ENCODE measurements at regions not wholly inside any gene's neighbourhood (a gene's known extent, or its start where the extent isn't known, plus 50 kb on each side); places are given as distances from the start of the nearest gene placed in this dataset.

DNA sequence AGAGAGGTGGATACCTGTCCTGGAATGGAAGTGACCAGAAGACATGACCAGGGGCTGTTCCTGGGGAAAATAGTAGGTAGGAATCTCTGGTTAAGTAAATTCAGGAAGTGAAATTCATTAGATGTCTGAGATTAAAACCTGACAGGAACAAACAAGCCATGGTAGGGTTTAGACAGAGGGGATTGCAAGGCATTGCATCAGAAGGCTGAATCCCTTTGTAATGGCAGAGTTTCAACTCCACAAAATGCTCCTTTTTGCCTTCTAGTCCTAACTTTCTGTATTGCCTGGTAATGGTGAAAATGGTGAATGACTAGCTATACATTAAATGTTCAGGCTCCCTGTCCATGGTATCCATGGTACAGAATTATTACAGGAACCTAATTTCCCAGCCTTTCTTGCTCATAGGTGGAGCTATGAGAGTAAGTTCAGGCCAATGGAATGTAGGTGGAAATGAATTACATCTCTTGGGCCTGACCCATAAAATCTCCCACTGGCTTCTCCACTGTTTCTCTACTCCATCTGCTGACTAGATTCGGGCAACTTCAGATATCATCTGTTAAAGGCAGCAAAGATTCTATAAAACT lies 113.4 kb upstream of the CNTLN start:
- no peak for DNase-seq (ENCODE audit: extremely low read depth in 1 of 11, low read depth in 9 of 11, low spot score in 4 of 11)

DNA sequence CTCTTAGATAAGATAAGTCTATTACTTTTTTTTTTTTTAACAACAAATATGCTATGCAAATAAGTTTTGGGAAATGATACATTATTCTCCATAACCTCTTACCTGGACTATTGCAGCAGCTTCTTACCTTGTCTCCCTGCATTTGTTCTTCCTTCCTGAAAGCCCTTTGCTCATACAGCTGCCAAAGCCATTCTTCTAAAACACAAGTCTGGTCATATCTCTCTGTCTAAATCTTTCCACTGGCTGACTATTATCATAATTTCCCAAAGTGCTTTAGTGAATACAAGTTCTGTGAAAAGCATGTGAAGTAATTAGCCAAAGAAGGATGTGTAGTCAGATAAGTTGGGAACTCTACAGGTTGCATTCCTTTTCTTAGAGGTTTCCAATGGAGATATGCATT lies 115.4 kb upstream of the CNTLN start:
- DNase-seq (ENCODE audit: extremely low read depth in 1 of 11, low read depth in 9 of 11, low spot score in 4 of 11) = no peak

DNA sequence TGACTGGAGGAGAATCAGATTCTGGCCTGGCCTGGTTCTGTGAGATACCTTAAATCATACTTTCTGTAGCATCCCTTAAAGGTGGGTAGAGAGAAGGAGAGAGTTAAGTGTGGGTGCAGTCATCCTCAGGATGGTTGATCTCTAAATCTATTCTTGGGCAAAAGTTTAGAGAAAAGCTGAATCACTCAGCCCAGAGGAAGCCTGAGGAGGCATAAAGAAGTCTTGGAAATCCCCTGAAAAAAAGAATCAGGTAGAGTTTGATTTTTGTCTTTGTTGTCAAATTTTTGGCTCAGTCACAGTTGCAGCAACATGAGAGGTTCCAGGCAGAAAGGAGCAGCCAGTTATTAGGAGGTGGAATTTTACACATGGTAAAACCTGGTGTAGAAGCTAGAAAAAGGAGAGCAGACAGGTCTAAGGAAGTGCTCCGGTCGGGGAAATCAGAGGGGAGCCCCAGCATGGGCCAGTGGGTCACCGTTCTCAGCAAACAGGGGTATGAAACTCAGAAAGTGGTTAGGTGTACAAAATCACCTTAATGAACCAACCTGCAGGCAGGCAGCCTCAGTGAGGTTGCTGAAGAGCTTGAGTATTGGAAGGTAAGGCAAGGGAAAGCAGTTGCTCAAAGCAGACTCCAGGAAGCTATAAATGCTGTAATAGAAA lies 116.2 kb upstream of the CNTLN start:
- DNase-seq (ENCODE audit: extremely low read depth in 1 of 11, low read depth in 9 of 11, low spot score in 4 of 11) = no peak

DNA sequence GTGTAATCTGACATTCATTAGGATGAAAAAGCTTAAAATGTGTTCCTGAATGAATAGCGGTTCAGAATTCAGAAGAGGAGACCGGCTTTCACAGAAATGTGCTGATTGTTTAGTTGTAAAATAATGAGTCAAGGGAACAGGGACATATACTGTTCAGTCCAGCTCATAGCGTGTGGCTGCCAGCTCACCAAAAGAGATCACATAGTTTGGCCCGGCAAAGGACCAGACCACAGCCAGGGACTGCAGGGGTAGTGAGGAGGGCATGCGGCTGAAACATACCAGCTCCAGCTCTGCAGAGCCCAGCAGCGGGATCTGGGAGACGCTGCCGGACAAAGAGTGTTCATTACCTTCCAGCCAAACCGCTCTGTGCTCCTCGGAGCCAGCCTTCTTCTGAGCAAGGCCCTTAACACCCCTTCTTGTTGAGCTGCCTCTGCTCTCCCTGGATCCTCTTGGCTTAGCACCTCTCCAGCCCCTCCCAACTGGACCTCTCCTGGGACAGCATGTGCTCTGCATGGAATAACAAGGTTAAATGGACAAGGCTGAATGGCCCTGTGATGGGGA lies 116.8 kb upstream of the CNTLN start:
- no peak for DNase-seq (ENCODE audit: extremely low read depth in 1 of 11, low read depth in 9 of 11, low spot score in 4 of 11)

DNA sequence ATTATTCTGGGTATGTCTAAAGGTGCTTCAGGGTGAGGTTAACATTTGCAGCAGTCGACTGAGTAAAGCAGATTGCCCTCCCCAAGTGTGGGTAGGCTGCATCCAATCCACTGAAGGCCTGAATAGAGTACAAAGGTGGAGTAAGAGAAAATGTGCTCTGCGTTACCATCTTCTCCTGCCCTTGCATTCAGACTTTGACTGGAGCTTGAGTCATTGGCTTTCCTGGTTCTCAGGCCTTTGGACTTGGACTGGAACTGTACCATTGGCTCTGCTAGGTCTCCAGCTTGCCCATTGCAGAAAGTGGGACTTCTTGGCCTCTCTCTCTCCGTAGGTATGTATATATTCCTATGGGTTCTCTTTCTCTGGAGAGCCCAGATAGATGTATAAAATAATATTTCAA lies 120.9 kb upstream of the CNTLN start:
- no peak for DNase-seq (ENCODE audit: extremely low read depth in 1 of 11, low read depth in 9 of 11, low spot score in 4 of 11)

DNA sequence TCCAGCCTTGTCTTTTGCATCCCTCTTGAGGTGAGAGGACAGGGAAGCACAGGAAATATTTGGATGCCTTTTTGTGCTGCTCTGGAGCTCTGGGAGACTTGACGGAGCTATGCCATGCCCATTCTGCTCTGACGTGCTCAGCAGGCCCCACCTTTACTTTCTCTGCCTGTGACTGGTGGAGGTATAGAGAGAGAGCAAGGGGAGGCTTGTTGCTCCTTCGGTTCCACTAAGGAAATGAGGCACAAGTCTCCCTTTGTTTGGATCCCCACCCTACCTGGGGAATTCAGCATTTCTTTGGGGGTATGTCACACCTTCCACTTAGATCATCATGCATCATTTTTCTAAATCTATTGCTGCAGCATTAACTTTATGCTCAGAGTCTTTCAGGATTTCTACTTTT lies 121.8 kb upstream of the CNTLN start:
- no peak for DNase-seq (ENCODE audit: extremely low read depth in 1 of 11, low read depth in 9 of 11, low spot score in 4 of 11)

DNA sequence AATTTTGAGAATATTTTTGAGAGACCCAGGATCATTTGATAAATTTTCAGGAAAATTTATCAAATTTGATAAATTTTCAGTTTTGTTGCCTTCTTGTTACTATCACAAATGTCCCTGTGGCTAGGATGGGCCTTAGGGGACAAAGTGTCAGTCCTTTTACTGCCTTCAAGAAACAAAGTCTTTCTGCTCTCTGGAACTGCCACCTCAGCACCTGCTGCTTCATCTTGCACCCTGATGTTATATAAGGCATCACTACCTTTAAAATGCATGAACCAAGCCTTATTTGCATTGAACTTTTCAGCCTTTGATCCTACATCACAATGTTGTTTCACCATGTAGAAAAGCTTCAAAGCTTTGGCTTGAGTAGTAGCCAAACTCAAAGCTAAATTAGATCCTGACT lies 123.0 kb upstream of the CNTLN start:
- DNase-seq (ENCODE audit: extremely low read depth in 1 of 11, low read depth in 9 of 11, low spot score in 4 of 11) = no peak

DNA sequence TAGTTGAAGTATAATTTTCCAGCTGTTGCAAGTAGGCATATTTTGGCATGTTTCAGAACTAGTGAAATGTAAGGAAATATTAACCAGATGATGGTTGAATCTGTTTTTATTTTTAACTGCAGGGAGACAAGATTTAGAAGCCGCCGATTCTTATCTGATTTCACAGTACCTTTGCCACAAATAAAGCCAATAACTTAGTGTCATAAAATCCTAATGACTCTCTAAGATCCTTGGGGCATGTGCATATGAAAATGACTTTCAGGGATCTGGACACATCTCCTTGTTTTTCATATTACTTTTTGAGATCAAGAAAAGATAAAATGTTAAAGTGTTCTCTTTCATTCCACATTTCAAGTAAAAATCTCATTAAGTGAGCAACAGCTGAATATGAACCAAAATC lies 125.8 kb upstream of the CNTLN start:
- no peak for DNase-seq (ENCODE audit: extremely low read depth in 1 of 11, low read depth in 9 of 11, low spot score in 4 of 11)

DNA sequence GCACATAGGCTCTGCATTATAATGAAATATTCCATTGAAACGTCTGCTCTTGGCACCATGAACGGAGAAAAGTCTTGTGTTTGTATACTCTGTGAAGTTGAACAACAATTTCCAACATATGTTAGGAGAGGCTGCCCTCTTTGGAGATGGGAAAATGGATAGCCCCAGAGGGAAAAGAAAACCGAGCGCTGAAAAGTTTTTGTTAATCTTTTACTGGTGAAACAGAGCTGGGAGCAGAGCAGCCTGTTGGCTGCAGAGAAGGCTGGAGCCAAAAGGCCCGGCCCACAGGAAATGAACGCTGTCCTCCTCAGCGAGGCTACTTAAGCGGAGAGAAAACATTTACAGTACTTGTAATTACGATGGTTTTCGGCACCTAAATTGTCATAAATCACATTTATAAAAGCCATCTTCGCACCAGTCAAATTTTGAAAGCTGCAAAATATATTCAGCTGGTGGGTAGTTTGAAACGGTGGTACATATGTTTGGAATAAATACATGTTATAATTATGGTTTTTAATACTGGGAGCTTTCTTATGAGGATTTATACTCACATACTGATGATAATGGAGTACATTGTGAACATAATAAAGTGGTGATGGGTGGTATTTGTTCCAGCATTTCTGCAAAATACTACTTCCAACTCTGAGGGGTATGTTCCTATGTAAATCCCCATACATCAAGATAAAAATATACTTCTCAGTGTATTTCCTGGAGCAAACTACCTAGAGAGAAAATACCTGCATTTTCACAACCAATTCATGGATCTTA lies 129.6 kb upstream of the CNTLN start:
- peak; percentile 31 to 77 (median 66) for DNase-seq (ENCODE audit: extremely low read depth in 1 of 11, low read depth in 9 of 11, low spot score in 4 of 11)

DNA sequence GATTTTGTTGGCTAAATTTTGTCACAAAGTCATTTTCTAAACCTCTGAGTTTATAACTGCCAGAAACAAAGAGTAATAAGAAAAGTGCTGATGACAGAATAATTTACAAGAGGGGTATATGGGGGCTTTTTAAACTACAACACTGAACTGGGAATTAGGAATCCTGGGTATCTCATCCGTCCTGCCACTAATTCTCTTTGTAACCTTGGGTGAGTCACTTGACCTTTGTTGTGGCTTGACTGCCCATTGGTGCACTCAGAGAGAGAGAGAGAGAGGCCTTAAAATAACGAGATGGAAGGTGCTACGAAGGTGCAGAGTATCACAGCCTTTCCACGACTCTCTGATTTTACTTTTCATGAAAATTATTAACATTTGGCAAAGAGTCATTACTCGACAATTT lies 130.3 kb upstream of the CNTLN start:
- DNase-seq (ENCODE audit: extremely low read depth in 1 of 11, low read depth in 9 of 11, low spot score in 4 of 11) = no peak

DNA sequence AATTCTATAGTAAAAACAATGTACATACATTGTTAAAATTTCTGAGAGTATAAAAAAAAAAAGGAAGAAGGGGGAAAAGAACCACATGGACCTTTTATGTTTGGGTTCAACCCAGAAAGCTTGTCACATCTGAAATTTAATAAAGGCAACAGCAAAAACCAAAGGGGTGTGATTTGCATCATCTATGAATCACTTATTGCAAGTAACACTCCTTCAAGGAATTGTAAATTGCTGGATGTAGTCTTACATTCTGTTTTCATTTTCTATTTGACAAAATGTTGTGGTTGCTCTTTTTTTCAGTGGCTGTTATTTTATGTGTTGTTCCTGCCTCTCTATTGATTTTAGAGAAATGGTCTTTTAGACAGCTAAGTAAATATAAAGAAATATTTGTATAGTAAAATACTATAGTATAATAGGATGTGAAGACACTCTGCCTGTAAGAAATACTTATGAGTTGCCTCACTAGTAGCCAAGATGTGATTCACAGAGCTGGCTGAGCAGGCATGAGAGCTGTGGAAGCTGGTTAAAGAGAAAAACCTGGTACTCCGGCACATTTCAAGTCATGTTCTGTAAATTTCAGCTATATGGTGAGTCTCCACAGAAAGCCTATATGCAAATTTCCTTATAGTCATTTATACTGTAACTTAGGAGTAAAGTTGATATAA lies 131.1 kb upstream of the CNTLN start:
- DNase-seq (ENCODE audit: extremely low read depth in 1 of 11, low read depth in 9 of 11, low spot score in 4 of 11) = no peak

DNA sequence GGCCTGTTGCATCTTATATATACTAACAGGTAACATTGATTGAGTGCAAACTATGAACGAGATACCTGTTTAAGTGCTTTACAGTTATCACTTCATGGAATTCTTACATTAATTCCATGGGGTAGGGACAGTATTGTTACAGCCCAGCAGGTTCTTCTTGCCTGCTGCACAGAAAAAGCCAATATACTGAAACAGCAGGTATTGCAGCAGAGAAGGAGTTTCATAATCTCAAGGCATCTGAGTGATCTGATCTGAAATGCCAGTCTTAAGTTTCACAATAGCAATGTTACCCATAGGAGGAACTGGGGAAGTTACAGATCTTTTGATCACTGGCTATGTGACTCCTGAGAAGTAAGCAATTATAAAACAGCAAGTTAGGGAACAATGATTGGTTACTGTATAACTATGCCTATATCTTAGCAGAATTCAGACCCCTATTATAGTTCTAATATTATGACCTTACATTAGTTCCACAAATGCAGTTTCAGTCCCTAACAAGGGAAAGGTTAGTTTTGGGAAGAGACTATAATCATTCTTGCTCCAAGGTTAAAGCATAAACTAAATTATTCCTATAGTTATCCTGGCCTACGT lies 126.5 kb upstream of the BNC2 start:
- DNase-seq (ENCODE audit: extremely low read depth in 1 of 11, low read depth in 9 of 11, low spot score in 4 of 11) = no peak

DNA sequence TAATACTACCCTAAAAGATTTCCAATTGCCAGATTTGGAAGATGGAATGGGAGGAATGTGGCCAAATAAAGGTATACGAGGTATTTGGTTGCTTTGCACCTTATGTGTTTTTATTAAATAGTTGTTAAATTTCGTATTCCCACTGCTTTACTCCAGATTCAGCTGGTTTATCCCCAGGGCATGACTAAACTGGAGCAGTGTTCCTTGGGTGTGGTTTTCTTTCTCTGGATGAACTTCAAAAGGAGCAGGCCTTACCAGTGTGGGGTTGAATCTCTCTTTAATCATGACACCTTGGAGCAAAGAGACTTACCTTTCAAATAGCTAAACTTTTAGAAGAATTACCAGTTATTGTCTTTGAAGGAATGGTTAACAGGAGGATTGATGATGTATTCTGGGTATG lies 121.7 kb upstream of the BNC2 start:
- DNase-seq (ENCODE audit: extremely low read depth in 1 of 11, low read depth in 9 of 11, low spot score in 4 of 11) = no peak

DNA sequence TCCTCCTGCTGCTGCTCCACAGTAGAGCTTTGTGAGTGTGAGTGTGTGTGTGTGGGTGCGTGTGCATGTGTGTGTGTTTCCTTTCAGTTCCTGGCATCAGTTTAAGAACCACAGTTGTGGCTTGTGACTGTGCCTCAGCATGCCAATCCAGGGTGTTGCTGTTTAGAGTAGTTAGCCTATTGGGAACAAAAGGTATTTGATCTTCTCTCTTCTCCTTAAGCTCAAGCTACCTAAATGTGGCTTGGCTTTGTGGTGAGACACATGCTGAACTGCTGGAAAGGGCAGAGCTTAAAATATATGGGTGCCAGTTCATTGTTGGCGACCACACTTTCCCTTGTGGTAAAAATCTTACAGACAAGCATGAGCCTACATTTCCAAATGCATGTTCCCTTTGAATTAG lies 116.6 kb upstream of the BNC2 start:
- DNase-seq (ENCODE audit: extremely low read depth in 1 of 11, low read depth in 9 of 11, low spot score in 4 of 11) = no peak

DNA sequence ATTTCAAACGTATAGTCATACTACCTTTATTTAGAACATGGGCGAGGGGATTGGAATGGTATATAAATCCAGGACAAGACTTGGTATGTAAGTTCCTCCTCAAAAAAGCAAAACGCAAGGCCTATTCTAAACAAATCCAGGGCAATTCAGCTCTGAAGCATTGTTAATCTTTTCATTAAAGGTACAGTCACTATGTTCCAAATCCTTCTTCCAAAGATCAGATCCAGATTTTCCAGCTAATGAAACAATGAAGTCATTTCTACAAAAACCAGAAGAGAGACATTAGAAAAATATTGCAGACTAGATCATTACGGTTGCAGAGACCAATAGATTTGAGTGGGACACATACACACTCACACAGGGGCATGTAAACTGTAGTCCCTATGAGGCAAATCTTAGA lies 116.1 kb upstream of the BNC2 start:
- DNase-seq (ENCODE audit: extremely low read depth in 1 of 11, low read depth in 9 of 11, low spot score in 4 of 11) = no peak

DNA sequence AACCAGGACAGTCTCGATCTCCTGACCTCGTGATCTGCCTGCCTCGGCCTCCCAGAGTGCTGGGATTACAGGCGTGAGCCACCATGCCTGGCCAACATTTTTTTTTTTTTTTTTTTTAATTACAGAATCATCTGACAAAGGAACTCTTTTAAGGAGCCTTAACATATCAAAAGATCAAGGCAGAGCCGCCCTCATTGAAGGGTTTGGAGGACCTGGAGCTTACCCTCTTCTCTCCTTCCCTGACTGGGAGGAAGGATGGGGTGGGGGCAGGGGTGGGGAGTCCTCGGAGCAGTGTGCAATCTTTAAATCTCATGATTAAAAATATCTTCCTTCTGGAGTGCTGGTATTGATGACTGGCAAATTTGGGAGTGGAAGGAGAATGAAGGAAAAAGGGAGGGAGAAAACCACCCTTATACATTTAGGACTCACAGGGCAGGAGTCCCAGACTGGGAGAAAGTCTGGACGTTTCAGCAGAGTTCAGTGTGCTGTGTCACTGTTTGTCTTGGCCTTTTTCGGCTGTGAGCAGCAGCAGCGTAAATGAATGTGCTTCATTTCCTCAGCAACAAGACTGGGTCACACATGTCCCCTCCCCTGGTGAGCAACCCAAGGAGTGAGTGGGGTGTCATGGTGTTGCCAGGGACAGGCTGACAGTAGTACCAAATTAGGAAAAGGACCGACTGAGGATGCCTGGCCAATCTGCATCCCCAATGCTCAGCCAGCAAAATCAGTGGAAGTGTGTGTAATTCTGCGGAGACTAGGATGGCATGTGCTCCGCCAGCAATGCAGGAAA lies 115.3 kb upstream of the BNC2 start:
- peak in 1 of 11 donors; percentile 16 for DNase-seq (ENCODE audit: extremely low read depth in 1 of 11, low read depth in 9 of 11, low spot score in 4 of 11)

DNA sequence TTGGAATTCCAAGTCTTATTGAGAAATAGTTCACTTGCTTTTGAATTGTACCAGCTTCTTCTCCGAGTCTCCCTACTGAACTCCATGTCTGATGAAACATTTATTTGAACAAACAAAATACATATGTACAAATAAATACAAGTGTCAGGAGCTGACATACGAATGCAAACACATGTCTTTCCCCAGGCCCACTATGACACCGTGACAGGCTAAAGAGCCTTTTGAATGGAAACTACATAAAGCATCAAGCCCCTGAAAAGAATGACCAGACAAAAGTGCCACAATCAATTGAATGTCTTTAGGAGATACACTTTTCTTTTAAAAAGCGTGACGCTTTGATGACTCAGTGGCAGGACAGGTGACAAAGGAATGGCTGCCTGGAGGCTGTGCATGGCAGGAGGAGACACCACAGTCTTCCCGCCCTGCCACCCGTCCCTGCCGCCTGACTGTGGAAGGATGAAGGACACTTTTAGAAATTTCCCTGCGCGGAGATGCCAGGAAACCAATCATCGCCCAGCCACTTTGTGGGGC lies 112.4 kb upstream of the BNC2 start:
- no peak for DNase-seq (ENCODE audit: extremely low read depth in 1 of 11, low read depth in 9 of 11, low spot score in 4 of 11)

DNA sequence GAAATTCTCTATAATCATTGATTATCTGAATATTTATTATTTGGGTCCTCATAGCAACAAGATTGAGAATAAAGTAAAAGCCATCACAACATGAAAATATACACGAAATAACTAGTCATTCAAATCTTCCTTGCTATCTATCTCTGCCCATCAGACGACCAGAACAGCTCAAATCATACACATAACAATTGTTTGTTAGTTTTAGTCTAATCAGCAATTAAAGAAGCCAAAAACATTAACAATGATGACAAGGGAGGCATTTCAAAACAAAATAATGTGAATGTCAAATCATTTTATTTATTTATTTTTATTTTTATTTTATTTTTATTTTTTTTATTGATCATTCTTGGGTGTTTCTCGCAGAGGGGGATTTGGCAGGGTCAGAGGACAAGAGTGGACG lies 106.0 kb upstream of the BNC2 start:
- DNase-seq (ENCODE audit: extremely low read depth in 1 of 11, low read depth in 9 of 11, low spot score in 4 of 11) = no peak

DNA sequence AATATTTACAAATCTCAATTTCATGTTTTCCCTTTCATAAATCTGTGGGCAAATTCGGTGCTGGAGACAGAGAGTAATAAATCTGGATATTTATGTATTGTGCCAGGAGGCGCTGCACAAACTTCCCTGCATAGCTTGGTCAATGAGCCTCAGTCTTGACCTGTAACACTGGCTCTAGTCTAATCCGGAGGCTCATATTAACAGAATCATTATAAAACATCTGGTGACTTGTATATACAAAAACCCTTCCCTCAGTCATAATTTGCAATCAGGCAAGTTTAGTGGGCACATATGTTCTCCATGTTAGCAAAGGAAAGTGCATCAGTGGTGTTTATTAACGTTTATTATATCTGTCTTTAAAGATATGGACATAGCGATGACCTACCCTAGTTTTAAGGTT lies 104.0 kb upstream of the BNC2 start:
- no peak for DNase-seq (ENCODE audit: extremely low read depth in 1 of 11, low read depth in 9 of 11, low spot score in 4 of 11)

Measured in renal cortex interstitium (tissue), 11 donors.